Small intestine (tissue), 7 donors: ENCODE measurements at regions not wholly inside any gene's neighbourhood (a gene's known extent, or its start where the extent isn't known, plus 50 kb on each side); places are given as distances from the start of the nearest gene placed in this dataset.
"Not testable (repeated sequence)": the region's sequence is repeated elsewhere in the genome, so short reads cannot be mapped to it uniquely, and the experiment has no call there.

Source experiments
- DNase-seq, 2 donors: peaks; one replicate each; pipeline versions ENCODE4 v3.0.0 to v3.0.0-alpha.2; 2013
- FAIRE-seq: peaks from 2 replicates; lab custom pipeline; 2012; peaks lifted over from hg19 to GRCh38; lab: Jason Lieb, UNC
- H3K27ac ChIP-seq, 3 donors: one replicate each; pipeline ENCODE4 v1.5.1; 2013; ENCODE audit warnings: low read length in 2 of 3, mild to moderate bottlenecking in 2 of 3, control low read depth in 1 of 3, inconsistent platforms in 1 of 3, low read depth in 1 of 3, moderate library complexity in 1 of 3
- H3K27me3 ChIP-seq, 3 donors: one replicate each; pipeline ENCODE4 v1.6.1; 2013; ENCODE audit warnings: low read length in 3 of 3, inconsistent platforms in 1 of 3; ENCODE audit not compliant: control insufficient read depth in 3 of 3, insufficient read depth in 3 of 3
- H3K36me3 ChIP-seq, 3 donors: one replicate each; pipeline ENCODE4 v1.6.1; 2013; ENCODE audit warnings: low read length in 3 of 3, inconsistent platforms in 1 of 3, low read depth in 1 of 3, mild to moderate bottlenecking in 1 of 3, moderate library complexity in 1 of 3; ENCODE audit not compliant: control insufficient read depth in 3 of 3, insufficient read depth in 2 of 3
- H3K4me1 ChIP-seq, 3 donors: one replicate each; pipeline ENCODE4 v1.6.1; 2013; ENCODE audit warnings: low read length in 2 of 3, inconsistent platforms in 1 of 3, low read depth in 1 of 3, mild to moderate bottlenecking in 1 of 3, moderate library complexity in 1 of 3; ENCODE audit not compliant: control insufficient read depth in 3 of 3, insufficient read depth in 2 of 3
- H3K4me3 ChIP-seq, 3 donors: one replicate each; pipeline ENCODE4 v1.5.1; 2013; ENCODE audit warnings: low read length in 3 of 3, control low read depth in 1 of 3, inconsistent platforms in 1 of 3, low read depth in 1 of 3, mild to moderate bottlenecking in 1 of 3, moderate library complexity in 1 of 3
- H3K9me3 ChIP-seq, 2 donors: one replicate each; pipeline ENCODE4 v1.6.1; 2013; ENCODE audit warnings: low read depth in 1 of 2, low read length in 1 of 2; ENCODE audit not compliant: control insufficient read depth in 2 of 2, insufficient read depth in 1 of 2
- WGBS, 3 donors: extraction: QIAGEN DNeasy Blood & Tissue Kit; methylation state at CpG; one replicate each; pipeline ENCODE4 v1.1.7; 2013; 5-methylcytosine and 5-hydroxymethylcytosine counted together
- donor health status: healthy with polysubstance abuse.
- donor health status: control.
- donor health status: control.
- donor health status: Bipolar disorder and iron deficiency.
- donor health status: healthy.

- H3K27ac ChIP-seq, result no peak overlapping the region
- FAIRE-seq, result no peak
- no peak overlapping the region for H3K4me3 ChIP-seq
- H3K36me3 ChIP-seq, result no peaks in the 10 kb centered on the region
- H3K9me3 ChIP-seq, result no peaks in the 10 kb centered on the region
- H3K27me3 ChIP-seq, result no peaks in the 10 kb centered on the region
- H3K4me1 ChIP-seq, result peaks cover 0 to 4% (median 0%) of the 10 kb centered on the region in 3 donors
- no peak for DNase-seq
- WGBS, 3 donors, result 90 to 92% (median 90%) methylated on average over 9 of the region's 9 CpGs
These were observed 65.1 kb upstream of the ATP12A start for GRCh38 chr13:24615114-24615513.

DNA sequence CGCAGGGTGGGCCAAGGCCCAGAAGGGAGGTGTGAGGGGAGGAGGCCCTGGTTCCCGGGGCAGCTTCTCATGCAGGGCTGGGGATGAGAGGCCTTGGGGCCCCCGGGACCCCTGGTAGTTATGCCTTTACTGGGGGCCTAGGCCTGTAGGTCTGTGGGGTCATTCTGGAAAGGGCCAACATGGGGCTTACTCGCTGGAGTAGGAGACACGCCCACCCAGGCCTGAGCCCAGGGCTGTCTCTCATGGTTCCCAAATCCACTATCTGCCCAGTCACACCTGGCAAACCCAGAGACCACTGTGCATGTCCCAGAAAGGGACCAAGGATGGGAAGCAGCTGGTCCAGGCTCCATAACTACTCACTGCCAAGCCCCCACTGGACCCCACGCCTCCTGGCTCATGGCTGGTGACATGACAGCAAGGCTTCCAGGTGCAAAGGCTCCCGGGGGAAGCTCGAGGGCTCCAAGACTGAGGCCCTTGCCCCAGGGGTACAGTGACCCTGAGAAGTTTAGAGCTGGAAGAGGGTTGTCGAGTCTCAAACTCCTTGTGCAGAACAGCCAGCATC lies 64.2 kb upstream of the ATP12A start:
- no peak overlapping the region for H3K4me3 ChIP-seq
- no peaks in the 10 kb centered on the region for H3K36me3 ChIP-seq
- 86 to 98% (median 89%) methylated on average over 9 of the region's 9 CpGs for whole genome bisulfite sequencing, 3 donors
- DNase-seq (no peak), FAIRE-seq (no peak)
- H3K27ac ChIP-seq, result no peak overlapping the region
- H3K4me1 ChIP-seq, result peaks cover 0 to 4% (median 0%) of the 10 kb centered on the region in 3 donors
- no peaks in the 10 kb centered on the region for H3K9me3 ChIP-seq
- no peaks in the 10 kb centered on the region for H3K27me3 ChIP-seq

DNA sequence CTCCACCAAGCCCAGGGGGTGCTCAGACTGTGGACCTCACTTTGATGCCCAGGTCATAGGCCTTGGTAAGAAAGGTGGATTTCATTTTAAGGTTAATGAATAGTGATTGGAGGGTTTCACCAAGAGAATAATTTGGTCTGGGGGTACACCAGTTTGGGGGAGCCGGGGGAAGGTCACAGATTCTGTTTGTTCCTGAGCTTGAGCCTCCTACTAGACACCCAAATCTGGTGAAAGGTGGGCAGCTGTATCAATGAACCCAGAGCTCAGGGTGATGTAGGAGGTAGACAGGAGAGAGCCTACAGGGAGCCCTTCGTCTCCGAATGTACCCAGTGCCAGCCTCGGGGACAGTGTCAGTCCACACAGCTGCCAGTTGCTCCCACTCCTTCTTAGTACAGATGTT lies 63.7 kb upstream of the ATP12A start:
- H3K4me3 ChIP-seq, result no peak overlapping the region
- DNase-seq (no peak), FAIRE-seq (no peak)
- H3K4me1 ChIP-seq, result peaks cover 0 to 4% (median 0%) of the 10 kb centered on the region in 3 donors
- no peaks in the 10 kb centered on the region for H3K9me3 ChIP-seq
- H3K36me3 ChIP-seq, result no peaks in the 10 kb centered on the region
- no peaks in the 10 kb centered on the region for H3K27me3 ChIP-seq
- H3K27ac ChIP-seq, result no peak overlapping the region
- 93 to 96% (median 94%) methylated on average over 4 of the region's 4 CpGs for WGBS, 3 donors

- Histone ChIP-seq H3K4me1 (peaks cover 0 to 4% (median 0%) of the 10 kb centered on the region in 3 donors), H3K36me3 (no peaks in the 10 kb centered on the region), H3K27me3 (no peaks in the 10 kb centered on the region), H3K9me3 (no peaks in the 10 kb centered on the region), H3K27ac (no peak overlapping the region), H3K4me3 (no peak overlapping the region)
- FAIRE-seq (no peak), DNase-seq (no peak)
- 89 to 93% (median 93%) methylated on average over 12 of the region's 12 CpGs for WGBS, 3 donors
These were observed 62.8 kb upstream of the ATP12A start for GRCh38 chr13:24617256-24618010.

GRCh38 chr13:24618011-24618955 lies 61.9 kb upstream of the ATP12A start:
- no peak for FAIRE-seq
- WGBS, 3 donors, result 61 to 77% (median 65%) methylated on average over 15 of the region's 15 CpGs

GRCh38 chr13:24619282-24619681 lies 60.9 kb upstream of the ATP12A start:
- Histone ChIP-seq H3K4me1 (peaks cover 0 to 4% (median 0%) of the 10 kb centered on the region in 3 donors), H3K9me3 (no peaks in the 10 kb centered on the region), H3K36me3 (no peaks in the 10 kb centered on the region), H3K27ac (peak overlapping the region in 1 of 3 donors; percentile 42), H3K4me3 (no peak overlapping the region), H3K27me3 (no peaks in the 10 kb centered on the region)
- FAIRE-seq (no peak), DNase-seq (peak in 1 of 2 donors; percentile 70)
- WGBS, 3 donors, result 75 to 79% (median 77%) methylated on average over 5 to 7 of the region's 7 CpGs

More at GRCh38 chr13:24618011-24618955, 61.9 kb upstream of the ATP12A start:
- Histone ChIP-seq H3K27ac (peak overlapping the region; percentile 50 to 68 (median 50)), H3K27me3 (no peaks in the 10 kb centered on the region), H3K36me3 (no peaks in the 10 kb centered on the region), H3K4me1 (peaks cover 0 to 4% (median 0%) of the 10 kb centered on the region in 3 donors), H3K4me3 (no peak overlapping the region), H3K9me3 (no peaks in the 10 kb centered on the region)
- peak; percentile 38 to 68 for DNase-seq

DNA sequence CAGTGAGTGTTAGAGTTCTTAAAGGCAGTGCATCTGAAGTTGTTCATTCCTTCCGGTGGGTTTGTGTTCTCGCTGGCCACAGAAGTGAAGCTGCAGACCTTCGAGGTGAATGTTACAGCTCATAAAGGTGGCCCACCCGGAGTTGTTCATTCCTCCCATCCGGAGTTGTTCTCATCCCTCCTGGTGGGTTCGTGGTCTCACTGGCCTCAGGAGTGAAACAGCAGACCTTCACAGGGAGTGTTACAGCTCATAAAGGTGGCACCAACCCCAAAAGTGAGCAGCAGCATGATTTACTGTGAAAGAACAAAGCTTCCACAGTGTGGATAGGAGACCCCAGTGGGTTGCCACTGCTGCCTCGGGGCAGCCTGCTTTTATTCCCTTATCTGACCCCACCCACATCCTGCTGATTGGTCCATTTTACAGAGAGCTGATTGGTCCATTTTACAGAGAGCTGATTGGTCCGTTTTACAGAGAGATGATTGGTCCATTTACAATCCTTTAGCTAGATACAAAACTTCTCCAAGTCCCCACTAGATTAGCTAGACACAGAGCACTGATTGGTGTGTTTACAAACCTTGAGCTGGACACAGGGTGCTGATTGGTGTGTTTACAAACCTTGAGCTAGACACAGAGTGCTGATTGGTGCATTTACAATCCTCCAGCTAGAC lies 57.6 kb upstream of the ATP12A start:
- not testable (repeated sequence) for H3K27ac ChIP-seq, DNase-seq, FAIRE-seq, H3K9me3 ChIP-seq, H3K27me3 ChIP-seq, H3K4me3 ChIP-seq, H3K36me3 ChIP-seq, H3K4me1 ChIP-seq
- WGBS, 3 donors, result 78 to 90% (median 89%) methylated on average over 8 of the region's 8 CpGs
